HG02970 (cell line): ENCODE measurements at regions not wholly inside any gene's neighbourhood (a gene's known extent, or its start where the extent isn't known, plus 50 kb on each side); places are given as distances from the start of the nearest gene placed in this dataset.
"Not testable (repeated sequence)": the region's sequence is repeated elsewhere in the genome, so short reads cannot be mapped to it uniquely, and the experiment has no call there.

Experiments used
- ATAC-seq: cut with Tn5 transposase; IDR thresholded peaks from one replicate; pipeline ENCODE4 v1.9.1; 2021; ENCODE audit warnings: mild to moderate bottlenecking, moderate library complexity, moderate number of reproducible peaks; ENCODE audit not compliant: unreplicated experiment, low FRiP score

DNA sequence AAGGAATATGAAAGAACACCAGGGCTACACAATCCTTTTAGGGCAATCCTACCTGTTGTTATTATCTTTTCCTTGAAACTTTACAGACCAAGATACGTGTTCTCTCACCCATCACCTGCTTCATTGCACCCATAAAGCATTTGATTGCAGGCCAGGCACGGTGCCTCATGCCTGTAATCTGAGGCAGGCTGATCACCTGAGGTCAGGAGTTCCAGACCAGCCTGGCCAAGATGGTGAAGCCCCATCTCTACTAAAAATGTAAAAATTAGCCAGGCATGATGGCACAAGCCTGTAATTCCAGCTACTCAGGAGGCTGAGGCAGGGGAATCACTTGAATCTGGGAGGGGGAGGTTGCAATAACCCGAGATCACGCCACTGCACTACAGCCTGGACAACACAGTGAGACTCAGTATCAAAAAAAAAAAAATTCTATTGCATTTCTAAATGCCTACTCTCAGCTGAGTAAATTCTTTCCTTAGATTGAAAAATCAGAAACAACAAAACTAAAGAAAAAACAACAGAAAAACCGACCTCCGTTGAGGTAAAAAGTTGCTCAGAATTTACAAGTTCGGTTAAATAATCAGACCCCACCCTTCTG, 183.7 kb upstream of the TMEM132C start:
- ATAC-seq = no peak

DNA sequence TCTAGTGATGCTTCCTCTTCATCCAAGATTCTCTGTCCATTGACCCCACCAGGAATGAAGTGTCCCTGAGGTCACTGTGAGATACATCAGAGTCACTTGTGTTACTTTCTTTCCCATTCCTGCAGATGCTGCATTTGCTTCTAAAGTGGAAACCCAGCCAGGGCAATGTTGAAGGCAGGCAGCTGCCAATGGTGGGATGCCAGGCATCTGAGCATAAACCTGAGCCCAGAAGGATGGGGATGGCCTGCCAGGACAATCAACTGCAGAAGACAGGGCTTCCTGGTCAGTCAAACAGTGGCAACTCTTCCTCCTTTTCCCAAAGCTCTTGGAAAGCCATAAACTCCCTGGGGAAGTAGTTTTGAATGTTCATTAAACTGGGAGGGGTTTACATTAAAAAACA, 178.0 kb upstream of the TMEM132C start:
- ATAC-seq = no peak

DNA sequence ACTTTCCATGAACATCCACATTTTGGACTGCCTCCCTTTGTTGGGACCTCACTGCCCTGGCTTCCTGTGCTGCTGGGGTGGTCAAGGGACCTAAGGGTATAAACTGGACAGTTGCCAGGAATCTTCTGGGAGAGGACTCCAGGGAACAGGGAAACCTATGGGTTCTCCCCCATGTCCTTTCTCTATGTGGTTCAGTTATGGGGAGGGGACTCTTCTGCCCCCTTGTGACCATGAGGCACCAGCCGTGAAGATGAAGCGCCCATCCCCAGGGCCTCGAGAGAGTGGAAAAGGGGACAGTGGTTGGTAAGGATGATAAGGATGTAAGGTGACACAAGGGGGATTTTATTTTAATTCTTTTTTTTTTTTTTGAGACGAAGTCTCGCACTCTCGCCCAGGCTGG, 177.0 kb upstream of the TMEM132C start:
- ATAC-seq = no peak

DNA sequence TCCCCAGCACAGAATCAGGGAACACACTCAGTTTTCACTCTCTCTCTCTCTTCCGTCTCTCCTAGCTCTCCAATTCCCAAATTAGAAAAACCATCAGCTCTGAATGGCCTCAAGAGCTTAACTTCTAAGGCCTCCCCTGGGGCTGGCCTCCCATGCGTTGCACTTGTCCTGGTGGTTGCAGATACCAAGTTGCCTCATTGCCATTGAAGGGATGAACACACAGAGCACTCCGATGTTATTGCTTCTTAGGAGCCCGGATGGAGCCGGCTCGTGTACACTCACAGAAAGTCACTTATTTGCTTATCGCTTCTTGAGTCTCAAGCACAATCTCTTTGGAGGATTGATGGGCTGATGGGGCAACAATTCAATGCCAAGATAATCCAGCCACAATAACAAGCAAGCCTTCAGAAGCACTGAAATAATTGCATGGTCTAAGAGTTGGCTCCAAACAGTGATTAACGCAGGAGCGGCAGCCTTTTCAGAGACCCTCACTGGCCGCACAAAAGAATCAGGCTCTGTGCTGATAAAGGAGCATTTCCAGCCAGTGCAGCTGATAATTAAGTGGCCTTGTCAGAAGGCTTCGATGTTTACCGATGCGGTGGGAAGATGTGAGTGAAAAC, 175.8 kb upstream of the TMEM132C start:
- ATAC-seq = no peak

DNA sequence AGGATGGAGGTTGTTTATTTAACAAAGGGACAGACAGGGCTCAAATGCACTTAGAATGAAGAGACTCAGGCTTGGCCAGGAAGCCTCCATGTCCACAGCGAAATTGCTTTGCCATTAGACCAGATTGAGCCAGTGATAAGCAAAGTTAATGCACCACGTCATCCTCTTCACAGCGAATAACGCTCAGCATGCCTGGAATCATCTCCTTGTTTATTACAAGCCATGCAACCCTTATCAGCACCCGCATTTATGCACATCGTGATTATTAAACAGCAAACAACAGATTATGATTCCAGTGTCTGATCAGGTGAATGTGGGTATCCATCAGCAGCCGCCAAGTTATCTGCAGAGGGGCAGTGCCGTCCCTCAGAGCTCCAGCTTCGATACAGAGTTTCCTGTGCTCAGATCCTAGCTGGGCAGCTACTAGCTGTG, 175.0 kb upstream of the TMEM132C start:
- ATAC-seq = no peak

DNA sequence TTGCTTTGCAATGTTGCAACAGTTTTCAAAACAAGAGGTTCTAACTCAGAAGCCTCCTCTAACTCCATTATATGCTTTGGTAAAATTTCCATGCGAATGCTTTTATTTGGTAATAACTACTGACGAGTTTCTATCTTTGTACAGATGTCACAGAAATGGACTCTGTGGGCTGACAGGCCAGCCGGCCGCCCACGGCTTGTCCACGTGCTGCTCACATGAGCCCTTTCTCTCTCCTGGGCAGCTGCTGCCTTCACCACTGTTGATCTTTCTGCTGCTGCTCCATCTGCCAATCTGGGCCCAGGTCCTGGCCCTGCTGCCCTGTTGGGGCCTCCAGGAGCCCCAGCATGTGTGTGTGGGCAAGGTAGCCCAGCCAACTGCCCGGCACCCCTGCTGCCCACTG, 168.2 kb upstream of the TMEM132C start:
- no peak for ATAC-seq

DNA sequence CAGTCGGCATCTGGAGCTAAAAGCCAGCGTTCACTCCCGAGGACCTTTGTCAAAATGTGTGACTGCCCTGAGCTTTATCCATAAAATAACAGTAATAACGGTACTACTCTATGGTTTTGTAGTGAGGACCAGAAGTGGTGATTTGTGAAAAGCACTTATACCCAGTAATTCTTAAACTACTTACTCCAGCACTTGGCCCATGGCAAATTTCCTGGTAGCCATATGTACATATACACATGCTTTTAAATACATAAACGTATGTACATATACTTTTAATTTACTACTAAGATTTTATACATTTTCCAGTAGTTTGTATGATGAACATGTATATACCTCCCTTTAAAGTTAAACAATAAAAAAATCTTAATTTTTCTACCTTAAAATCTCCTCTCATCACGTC, 163.8 kb upstream of the TMEM132C start:
- ATAC-seq = no peak

DNA sequence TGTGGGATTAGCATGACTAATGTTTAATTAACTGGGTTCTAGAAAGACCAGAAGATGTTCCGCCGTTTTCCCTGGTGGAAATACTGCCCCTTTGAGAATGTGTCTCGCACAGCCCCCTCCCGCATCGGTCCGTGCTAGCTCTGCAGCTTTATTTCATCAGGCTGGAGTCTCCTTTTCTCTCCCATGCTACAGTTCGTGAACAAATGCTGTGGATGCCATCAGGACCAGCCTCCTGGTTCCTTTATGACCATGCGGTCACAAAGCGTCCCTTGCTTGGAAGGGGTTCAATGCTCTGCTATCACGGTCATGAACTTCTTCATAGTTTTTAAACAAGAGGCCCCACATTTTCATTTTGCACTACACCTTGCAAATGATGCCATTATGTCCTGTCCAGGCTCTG, 157.7 kb upstream of the TMEM132C start:
- no peak for ATAC-seq

DNA sequence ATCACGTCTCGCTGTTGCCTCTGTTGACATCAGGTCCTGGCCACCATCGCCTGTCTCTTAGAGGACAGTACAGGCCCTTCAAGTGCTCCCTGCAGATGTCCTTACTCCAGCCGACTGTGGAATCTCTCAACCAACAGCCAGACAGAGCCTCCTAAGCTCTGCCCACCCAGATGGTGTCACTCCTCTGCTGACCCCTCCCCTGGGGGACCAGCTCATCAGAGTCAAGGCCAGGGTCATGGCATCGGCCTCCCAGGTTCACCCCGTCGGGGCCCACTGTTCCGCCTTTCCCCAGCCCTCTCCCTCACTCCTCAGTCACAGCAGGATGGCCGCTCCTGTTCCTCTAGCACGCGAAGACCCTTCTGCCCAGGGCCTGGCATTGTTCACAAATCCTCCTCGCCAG, 157.3 kb upstream of the TMEM132C start:
- no peak for ATAC-seq

DNA sequence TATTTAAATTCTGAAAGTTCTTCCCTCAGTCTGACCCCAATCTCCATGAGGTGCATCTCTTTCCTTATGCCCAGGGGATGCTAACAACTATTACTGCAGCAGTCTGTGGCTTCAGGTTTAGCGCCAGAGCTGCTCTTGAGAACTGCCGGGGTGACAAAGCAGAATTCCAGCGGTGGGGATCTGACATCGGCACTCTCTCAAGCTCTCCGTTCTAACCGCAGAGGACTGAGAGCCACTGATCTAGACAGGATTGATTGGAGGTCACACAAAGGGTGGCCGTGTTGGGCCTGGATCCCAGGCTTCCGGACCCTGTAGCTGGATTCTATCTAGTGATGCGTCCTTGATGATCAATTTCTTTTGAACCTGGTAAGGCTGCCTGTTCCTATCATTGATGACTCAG, 155.6 kb upstream of the TMEM132C start:
- no peak for ATAC-seq

DNA sequence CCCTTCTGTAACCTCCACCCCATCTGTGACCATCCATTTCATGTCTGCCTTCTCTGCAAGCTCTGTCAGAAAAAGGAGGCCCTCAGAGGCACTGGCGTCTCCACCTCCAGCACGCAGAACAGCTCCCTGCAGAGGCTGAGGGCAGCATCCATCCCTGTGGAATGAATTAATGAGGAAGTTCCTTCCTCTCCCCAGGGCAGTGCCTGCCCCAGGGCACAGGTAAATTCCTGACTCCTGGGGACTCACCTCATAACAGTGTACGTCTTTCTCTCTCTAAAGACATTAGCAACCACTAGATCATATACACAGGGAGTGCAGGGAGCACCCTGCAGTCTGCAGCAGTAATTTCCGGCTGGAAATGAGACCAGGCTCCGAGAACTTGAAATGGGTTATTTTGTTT, 155.0 kb upstream of the TMEM132C start:
- no peak for ATAC-seq

DNA sequence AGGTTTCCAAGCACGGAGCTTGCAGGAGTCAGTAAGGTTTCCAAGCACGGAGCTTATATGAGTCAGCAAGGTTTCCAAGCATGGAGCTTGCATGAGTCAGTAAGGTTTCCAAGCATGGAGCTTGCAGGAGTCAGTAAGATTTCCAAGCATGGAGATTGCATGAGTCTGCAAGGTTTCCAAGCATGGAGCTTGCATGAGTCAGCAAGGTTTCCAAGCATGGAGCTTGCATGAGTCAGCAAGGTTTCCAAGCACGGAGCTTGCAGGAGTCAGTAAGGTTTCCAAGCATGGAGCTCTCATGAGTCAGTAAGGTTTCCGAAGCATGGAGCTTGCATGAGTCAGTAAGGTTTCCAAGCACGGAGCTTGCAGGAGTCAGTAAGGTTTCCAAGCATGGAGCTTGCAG, 153.7 kb upstream of the TMEM132C start:
- not testable (repeated sequence) for ATAC-seq

DNA sequence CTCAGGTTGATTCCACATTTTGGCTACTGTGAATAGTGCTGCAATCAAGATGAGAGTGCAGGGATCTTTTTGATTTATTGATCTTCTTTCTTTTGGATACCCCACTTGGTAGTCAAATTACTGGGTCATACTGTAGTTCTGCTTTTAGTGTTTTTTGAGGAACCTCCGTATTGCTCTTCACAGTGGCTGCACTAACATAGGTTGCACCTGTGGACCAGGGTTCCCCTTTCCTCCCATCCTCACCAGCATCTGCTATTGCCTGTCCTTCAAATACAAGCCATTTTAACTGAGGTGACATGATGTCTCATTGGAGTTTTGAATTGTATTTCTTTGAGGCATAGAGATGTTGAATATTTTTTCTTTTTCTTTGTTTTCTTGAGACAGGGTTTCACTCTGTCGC, 152.5 kb upstream of the TMEM132C start:
- ATAC-seq = no peak

DNA sequence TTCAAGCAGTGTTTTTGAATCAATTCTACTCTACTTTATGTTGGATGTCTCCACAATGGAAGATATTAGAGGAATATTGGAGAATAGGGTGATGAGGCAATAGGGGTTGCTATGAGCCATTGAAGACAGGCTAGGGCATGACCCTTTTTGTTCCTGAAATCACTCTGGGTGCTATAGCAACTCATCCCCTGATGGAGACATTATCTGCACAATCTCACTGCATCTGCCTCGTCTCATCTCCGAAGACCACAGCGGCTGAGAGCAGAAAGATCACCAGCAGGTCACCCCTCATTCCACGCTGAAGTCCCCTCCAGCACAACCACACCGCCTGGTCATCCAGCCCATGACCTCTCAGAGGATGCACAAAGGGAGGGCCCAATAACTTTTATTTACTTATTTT, 150.4 kb upstream of the TMEM132C start:
- no peak for ATAC-seq

DNA sequence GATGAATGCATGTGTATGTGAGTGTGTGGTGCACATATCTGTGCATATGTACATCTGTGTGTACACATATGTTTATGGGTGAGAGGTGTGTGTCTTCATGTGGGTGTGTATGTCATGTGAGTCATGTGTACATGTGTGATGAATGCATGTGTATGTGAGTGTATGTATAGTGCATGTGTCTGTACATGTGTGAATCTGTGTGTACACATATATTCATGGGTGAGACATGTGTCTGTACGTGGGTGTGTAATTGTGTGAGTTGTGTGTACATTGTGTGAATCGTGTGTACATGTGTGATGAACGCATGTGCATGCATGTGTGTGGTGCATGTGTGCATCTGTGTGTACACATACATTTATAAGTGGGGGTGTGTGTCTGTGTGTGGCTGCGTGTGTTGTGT, 146.9 kb upstream of the TMEM132C start:
- ATAC-seq = no peak

DNA sequence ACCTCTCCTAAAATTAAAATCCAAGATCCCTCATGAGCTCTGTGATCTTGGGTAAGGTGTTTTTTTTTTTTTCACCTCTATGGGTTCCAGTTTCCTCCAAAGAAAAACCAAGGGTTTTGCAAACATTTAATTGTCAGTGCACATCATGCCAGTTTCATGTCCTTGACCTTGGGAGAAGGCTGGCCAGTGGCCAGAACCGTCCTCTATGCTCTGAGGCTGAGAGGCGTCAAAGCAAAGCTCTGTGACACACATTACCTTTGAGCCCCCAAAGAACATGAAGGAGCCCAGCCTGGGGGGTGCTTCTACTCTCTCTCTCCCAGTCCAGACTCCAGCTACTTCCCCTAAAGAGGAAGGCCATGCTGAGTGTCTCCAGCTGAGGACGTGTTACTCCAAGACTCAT, 145.5 kb upstream of the TMEM132C start:
- ATAC-seq = no peak

DNA sequence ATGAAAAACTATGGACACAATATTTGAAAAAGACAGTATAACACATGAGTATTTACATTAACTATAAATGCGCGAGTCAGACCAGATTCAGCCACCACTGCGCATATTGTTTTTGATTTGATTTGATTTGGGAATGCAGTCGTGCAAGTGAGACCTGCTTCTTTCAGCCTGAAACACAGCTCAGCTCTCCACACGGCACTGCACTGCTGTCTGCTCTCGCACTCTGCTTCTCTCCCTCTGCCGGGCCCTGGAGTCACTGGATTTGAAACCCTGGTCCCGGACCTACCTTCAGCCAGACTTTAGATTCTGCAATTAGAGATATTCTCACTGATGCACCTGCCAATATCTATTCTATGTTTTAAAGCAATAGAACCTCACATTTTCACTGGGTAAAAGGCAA, 143.9 kb upstream of the TMEM132C start:
- ATAC-seq = no peak

DNA sequence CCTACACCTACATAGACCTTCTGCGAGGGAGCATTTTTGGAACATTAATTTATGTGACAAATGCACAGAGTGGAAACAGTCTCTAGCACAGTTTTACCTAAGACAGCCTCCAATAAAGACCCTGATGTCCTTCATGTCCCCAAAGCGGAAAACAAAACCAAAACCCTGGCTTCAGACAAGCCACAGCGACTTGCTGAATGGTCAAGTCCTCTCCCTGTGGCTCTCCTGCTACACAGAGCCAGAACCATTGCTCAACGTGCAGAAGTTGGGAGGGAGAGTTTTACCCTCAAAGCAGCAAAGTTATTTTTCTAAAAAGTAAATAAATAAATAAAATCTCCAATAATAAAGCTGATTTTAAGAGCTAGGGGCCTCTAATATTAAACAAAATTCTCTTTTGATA, 135.0 kb upstream of the TMEM132C start:
- no peak for ATAC-seq

DNA sequence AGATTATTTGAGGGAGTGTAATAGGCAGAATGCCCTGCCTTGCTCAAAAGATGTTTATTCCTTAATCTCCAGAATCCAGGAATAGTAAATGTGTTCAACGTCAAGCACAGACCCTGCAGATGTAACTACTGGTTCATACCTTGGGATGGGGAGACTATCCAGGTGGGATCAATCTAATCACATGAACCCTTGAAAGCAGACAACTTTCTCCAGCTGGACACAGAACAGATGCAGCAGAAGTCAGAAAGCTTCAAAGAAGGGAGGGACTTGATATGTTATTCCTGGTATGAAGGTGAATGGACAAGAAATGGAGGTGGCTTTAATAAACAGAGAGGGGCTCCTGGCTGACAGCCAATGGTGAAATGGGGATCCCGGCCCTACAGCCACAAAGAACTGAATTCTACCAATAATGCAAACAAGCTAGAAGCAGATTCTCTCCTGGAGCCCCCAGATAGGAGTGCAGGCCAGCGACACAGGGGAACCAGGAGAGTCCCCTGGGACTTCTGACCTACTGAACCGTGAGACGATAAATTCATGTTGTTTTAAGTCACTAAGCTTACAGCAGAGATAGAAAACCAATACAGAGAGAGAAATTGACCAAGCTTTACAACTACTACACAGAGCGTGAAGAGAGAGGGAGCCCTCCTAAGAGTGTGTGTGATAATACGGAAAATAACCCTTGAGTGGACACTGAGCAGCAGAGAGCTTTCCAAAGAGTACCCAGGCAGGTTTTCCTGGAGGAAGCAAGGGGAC, 133.5 kb upstream of the TMEM132C start:
- no peak for ATAC-seq

DNA sequence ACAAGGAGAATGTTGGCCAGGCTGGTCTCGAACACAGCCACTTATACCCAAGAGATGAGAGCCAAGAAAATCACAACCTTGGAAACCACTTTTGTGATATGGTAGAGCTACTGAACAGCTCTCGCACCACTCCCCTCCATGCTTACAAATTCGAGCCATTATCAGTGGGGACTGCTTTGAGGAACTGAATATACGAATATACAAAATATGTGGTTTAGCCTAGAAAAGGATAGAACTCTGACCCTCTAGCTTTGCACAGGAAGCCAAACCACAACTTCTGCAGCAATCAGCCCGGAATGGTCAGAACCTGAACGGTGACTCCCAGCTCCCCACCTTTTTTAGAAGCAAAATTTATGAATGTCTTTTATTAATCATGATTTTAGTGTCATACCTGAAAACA, 129.8 kb upstream of the TMEM132C start:
- no peak for ATAC-seq

DNA sequence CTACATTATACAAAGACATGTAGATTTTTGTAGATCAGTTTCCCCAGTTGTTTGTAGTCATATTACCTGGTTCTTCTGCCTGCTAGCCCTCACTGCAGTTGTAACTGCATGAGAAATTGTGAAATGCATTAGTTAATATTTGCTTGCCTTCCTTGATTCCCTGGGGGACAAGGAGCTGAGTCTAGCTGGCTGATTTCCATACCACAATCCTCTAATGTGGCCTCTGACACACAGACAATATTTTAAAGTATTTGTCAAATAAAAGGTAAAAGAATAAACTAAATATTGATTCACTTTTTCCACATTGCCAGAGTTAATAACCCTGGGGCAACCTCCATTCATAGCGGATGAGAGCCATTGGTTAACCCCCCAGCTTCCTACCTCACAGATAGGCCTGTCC, 128.8 kb upstream of the TMEM132C start:
- ATAC-seq = no peak

DNA sequence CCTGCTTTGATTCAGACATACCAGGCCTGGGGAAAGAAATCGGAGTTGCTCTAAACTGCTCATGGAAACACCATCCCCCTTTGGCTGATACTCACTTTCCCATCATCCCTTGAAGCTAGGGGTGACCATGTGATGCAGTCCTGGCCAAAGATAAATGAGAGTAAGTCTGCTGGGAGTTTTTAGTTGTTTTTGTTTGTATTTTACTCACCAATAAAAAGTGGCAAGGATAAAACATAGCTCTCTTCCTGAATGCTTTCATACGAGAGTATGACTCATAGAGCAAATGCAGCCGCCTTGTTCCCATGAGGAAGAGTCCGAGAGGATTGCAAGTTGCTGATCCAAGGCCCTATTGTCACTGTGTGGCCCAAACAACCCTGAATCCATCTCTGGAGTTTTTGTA, 126.4 kb upstream of the TMEM132C start:
- no peak for ATAC-seq
